ENCODE measurements at regions not wholly inside any gene's neighbourhood (a gene's known extent, or its start where the extent isn't known, plus 50 kb on each side); places are given as distances from the start of the nearest gene placed in this dataset.

DNA sequence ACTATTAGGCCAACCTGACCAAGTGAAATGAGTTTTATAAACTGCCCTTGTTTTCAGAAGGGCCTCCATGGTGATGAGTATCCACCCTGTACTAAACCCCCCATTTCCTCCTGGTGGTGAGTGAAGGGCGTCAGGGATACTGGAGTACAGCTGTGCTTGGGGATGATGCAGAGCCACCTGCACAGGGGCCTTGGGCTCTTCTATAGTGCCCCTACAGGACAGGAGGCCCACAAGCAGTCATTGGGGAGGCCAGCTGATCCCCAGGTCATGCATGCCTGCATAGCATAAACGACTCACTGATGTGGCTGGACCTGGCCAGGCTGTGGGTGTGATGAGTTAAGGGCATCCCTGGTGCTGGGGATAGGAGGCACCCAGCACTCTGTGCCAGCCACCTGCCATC, 114.1 kb upstream of the CELF2 start:
- no peak for TF ChIP-seq POLR2A (IDR thresholded peaks at IDR 0.05; ENCODE audit: low read length)
- TF ChIP-seq GATA1 (IDR thresholded peaks at IDR 0.05; ENCODE audit: low read depth, low read length): no peak
